HepG2 (cell line): ENCODE measurements at regions not wholly inside any gene's neighbourhood (a gene's known extent, or its start where the extent isn't known, plus 50 kb on each side); places are given as distances from the start of the nearest gene placed in this dataset.

Experiments
- ATAC-seq: fragments of 200-7000 bp; cut with Tn5 transposase; 3 replicates; pipeline ENCODE4 v1.9.1; 2020; ENCODE audit warnings: mild to moderate bottlenecking, moderate library complexity
- BruUV-seq: library from RNA; stranded (reverse); fragments of 400-500 nt; replicated peaks from 2 replicates; lab custom pipeline; 2021; lab: Mats Ljungman, UMichigan
- CTCF ChIA-PET: fragments of 300-600 bp; formaldehyde crosslinking; extraction: SDS; loops from one replicate; lab custom pipeline; 2021; ENCODE audit warnings: low total read pairs, inconsistent platforms, low intra/inter-chr PET ratio; lab: Yijun Ruan, JAX
- POLR2A ChIA-PET: fragments of 350-600 bp; sonication (Branson Sonifier 250); formaldehyde crosslinking; loops from one replicate; lab custom pipeline; 2020; ENCODE audit warnings: antibody characterized with exemption, inconsistent platforms; lab: Yijun Ruan, JAX
- DNase-seq: peaks from one replicate; pipeline ENCODE4 v3.0.0-alpha.2; 2015; ENCODE audit warnings: low spot score
- FAIRE-seq: peaks from 3 replicates; lab custom pipeline; 2011; peaks lifted over from hg19 to GRCh38; lab: Jason Lieb, UNC
- H2AFZ ChIP-seq: one replicate; pipeline ENCODE4 v1.6.1; 2011; ENCODE audit warnings: low read length, inconsistent platforms
- H3K27ac ChIP-seq: fragments of 300-600 bp; 3 replicates; pipeline ENCODE4 v1.8.0; 2011; ENCODE audit warnings: mixed run types, mild to moderate bottlenecking, mixed read lengths, low read length, inconsistent platforms; ENCODE audit not compliant: insufficient read depth; ENCODE audit errors: extremely low read length
- H3K27me3 ChIP-seq, 2 experiments: fragments of 200-600 bp in 1 of 2; 2 replicates in 1 of 2; 3 replicates in 1 of 2; pipeline versions ENCODE4 v1.6.0 to v1.8.0; 2011; ENCODE audit warnings: low read length in 2 of 2, mild to moderate bottlenecking in 2 of 2, moderate library complexity in 2 of 2, inconsistent platforms in 1 of 2; ENCODE audit not compliant: insufficient read depth in 2 of 2, control insufficient read depth in 1 of 2
- H3K36me3 ChIP-seq, 2 experiments: fragments of 200-600 bp in 1 of 2; replicated peaks in 1 of 2; 2 replicates in 1 of 2; 3 replicates in 1 of 2; pipeline versions ENCODE4 v1.5.1 to v1.8.0; 2011; ENCODE audit warnings: low read length in 2 of 2, inconsistent platforms in 1 of 2; ENCODE audit not compliant: insufficient read depth in 2 of 2, control insufficient read depth in 1 of 2
- H3K4me1 ChIP-seq: 2 replicates; pipeline ENCODE4 v1.5.1; 2012; ENCODE audit warnings: low read length, inconsistent platforms; ENCODE audit not compliant: insufficient read depth
- H3K4me2 ChIP-seq: 2 replicates; pipeline ENCODE4 v1.6.0; 2011; ENCODE audit warnings: low read depth, low read length, inconsistent platforms
- H3K4me3 ChIP-seq, 3 experiments: fragments of 200-600 bp in 1 of 3; sonication (generic), shearing (Covaris generic) in 1 of 3; replicated peaks in 1 of 3; 2 replicates each; pipeline ENCODE4 v1.5.1; 2011 to 2016; ENCODE audit warnings: low read length in 3 of 3, inconsistent platforms in 2 of 3, low read depth in 2 of 3, mild to moderate bottlenecking in 2 of 3, control low read depth in 1 of 3, mixed read lengths in 1 of 3; ENCODE audit not compliant: insufficient read depth in 1 of 3
- H3K79me2 ChIP-seq: one replicate; pipeline ENCODE4 v1.6.1; 2011; ENCODE audit warnings: low read length, inconsistent platforms; ENCODE audit not compliant: insufficient read depth
- H3K9ac ChIP-seq: 2 replicates; pipeline ENCODE4 v1.6.0; 2011; ENCODE audit warnings: mild to moderate bottlenecking, low read depth, low read length, inconsistent platforms; ENCODE audit not compliant: insufficient read depth
- H3K9me3 ChIP-seq: 2 replicates; pipeline ENCODE4 v1.5.1; 2012; ENCODE audit warnings: mild to moderate bottlenecking, low read length
- H4K20me1 ChIP-seq: 2 replicates; pipeline ENCODE4 v1.6.0; 2011; ENCODE audit warnings: inconsistent platforms, mild to moderate bottlenecking, low read length, moderate library complexity; ENCODE audit not compliant: insufficient read depth
- DMTF1 ChIP-seq: sonication (generic); formaldehyde crosslinking; IDR thresholded peaks from 2 replicates; pipeline ENCODE4 v1.4.0; 2020; ENCODE audit warnings: mild to moderate bottlenecking, missing genetic modification reagents
- HNRNPUL1 ChIP-seq: fragments of 200-400 bp; formaldehyde crosslinking; IDR thresholded peaks from 2 replicates; pipeline ENCODE4 v1.6.1; 2017; ENCODE audit warnings: low read depth, mild to moderate bottlenecking, low read length, moderate library complexity
- TRAFD1 ChIP-seq: sonication (generic); formaldehyde crosslinking; IDR thresholded peaks from 2 replicates; pipeline ENCODE4 v1.5.1; 2020; ENCODE audit warnings: missing genetic modification reagents, mild to moderate bottlenecking, borderline replicate concordance
- ZKSCAN5 ChIP-seq: sonication (generic); formaldehyde crosslinking; IDR thresholded peaks from 2 replicates; pipeline ENCODE4 v1.5.1; 2020; ENCODE audit warnings: mild to moderate bottlenecking, missing genetic modification reagents
- ZNF407 ChIP-seq: sonication (generic); formaldehyde crosslinking; IDR thresholded peaks from one replicate; pipeline ENCODE4 v1.5.1; 2020; ENCODE audit warnings: mild to moderate bottlenecking, missing genetic modification reagents; ENCODE audit errors: not compliant biosample characterization
- WGBS: methylation state at CpG from one replicate; pipeline ENCODE4 v1.1.6; 2017; ENCODE audit warnings: low lambda C conversion rate; 5-methylcytosine and 5-hydroxymethylcytosine counted together
- in situ Hi-C: cut with HindIII; loops from 2 replicates; pipeline ENCODE4 v1.10.0; 2017; ENCODE audit warnings: low pct_unique_long_range_greater_than_20kb; ENCODE audit not compliant: extremely low pct_ligation_motif_present
- intact Hi-C: fragments of 100-400 bp; cut with micrococcal nuclease; formaldehyde crosslinking; loops from one replicate; pipeline ENCODE4 v1.10.0; 2022; ENCODE audit not compliant: unreplicated experiment
- TF ChIP-seq, protein P1 (sequence below): sonication (generic); formaldehyde crosslinking; IDR thresholded peaks from 2 replicates; pipeline ENCODE4 v1.8.1; 2022; ENCODE audit warnings: low read depth, mild to moderate bottlenecking, missing genetic modification reagents

- TF ChIP-seq TRAFD1 (CRISPR knock-in tag) = no peak
- no peak for TF ChIP-seq DMTF1 (CRISPR knock-in tag)
- no peak for TF ChIP-seq ZKSCAN5
- TF ChIP-seq HNRNPUL1 = no peak
Observed at GRCh38 chr10:130578532-130579289, 442.5 kb downstream of the GLRX3 start (continued).

DNA sequence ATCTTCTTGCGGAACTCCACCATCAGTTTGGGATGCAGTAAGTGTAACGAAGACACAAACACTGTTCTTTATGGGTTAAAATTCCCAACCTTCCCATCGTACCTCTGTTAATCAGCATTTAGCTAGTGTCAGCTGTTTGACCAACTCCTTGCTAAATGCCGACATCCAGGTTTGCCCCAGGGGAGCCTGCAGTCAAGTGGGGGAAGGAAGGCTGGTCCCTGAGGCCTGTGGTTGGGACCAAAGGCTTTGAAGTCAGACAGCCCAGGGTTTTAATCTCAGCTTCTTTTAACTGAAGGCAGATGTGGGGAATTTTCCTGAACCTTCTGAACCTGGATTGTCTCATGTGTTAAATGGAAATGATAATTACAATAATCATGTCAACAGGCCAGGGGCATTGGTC, 443.7 kb downstream of the GLRX3 start:
- H3K4me3 ChIP-seq = no peak overlapping the region
- H3K27me3 ChIP-seq = peaks cover 2 to 18% of the 10 kb centered on the region in 2 experiments; a peak in 2 of 5 replicates
- H3K4me1 ChIP-seq = no peaks in the 10 kb centered on the region
- 30% methylated on average over 2 of the region's 4 CpGs for WGBS
- in situ Hi-C loops = no loop called here
- no peaks in the 10 kb centered on the region for H3K79me2 ChIP-seq
- H3K36me3 ChIP-seq = no peaks in the 10 kb centered on the region
- ChIA-PET CTCF (no interaction called here), POLR2A (no interaction called here)
- H2AFZ ChIP-seq = no peak overlapping the region
- H3K4me2 ChIP-seq = no peak overlapping the region
- H3K9ac ChIP-seq = no peak overlapping the region
- no peak overlapping the region for H3K27ac ChIP-seq
- ATAC-seq = no peak
- H4K20me1 ChIP-seq = no peaks in the 10 kb centered on the region
- no peak for FAIRE-seq
- BruUV-seq = no TSS peak
- intact Hi-C loops = no loop called here
- no peaks in the 10 kb centered on the region for H3K9me3 ChIP-seq
- DNase-seq = no peak
- TF ChIP-seq, protein P1, sequence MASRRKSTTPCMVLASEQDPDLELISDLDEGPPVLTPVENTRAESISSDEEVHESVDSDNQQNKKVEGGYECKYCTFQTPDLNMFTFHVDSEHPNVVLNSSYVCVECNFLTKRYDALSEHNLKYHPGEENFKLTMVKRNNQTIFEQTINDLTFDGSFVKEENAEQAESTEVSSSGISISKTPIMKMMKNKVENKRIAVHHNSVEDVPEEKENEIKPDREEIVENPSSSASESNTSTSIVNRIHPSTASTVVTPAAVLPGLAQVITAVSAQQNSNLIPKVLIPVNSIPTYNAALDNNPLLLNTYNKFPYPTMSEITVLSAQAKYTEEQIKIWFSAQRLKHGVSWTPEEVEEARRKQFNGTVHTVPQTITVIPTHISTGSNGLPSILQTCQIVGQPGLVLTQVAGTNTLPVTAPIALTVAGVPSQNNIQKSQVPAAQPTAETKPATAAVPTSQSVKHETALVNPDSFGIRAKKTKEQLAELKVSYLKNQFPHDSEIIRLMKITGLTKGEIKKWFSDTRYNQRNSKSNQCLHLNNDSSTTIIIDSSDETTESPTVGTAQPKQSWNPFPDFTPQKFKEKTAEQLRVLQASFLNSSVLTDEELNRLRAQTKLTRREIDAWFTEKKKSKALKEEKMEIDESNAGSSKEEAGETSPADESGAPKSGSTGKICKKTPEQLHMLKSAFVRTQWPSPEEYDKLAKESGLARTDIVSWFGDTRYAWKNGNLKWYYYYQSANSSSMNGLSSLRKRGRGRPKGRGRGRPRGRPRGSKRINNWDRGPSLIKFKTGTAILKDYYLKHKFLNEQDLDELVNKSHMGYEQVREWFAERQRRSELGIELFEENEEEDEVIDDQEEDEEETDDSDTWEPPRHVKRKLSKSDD (CRISPR knock-in tag) = no peak
- TF ChIP-seq ZNF407 = no peak
